OCI-M1 (cell line): ENCODE measurements at regions not wholly inside any gene's neighbourhood (a gene's known extent, or its start where the extent isn't known, plus 50 kb on each side); places are given as distances from the start of the nearest gene placed in this dataset.
"Not testable (repeated sequence)": the region's sequence is repeated elsewhere in the genome, so short reads cannot be mapped to it uniquely, and the experiment has no call there.

Source experiments
- DNase-seq: peaks from one replicate; lab custom pipeline; 2025; lab: John Stamatoyannopoulos, UW

DNA sequence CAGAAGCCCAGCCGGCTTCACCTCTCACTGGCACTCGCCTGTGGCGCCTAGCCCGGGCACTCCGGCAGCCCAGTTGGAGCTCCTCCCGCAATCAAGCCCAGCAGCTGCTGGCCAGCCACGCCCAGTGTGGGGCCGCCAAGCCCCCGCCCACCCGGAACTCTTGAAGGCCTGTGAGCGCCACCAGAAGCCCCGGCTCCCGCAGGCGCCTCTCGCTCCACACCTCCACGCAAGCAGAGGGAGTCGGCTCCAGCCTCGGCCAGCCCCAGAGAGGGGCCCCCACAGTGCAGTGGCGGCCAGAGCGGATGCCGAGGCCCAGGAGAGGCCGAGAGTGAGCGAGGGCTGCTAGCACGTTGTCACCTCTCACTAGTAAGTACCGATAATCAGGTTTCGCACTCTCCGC, 240.7 kb downstream of the TFEC start:
- no peak for DNase-seq

DNA sequence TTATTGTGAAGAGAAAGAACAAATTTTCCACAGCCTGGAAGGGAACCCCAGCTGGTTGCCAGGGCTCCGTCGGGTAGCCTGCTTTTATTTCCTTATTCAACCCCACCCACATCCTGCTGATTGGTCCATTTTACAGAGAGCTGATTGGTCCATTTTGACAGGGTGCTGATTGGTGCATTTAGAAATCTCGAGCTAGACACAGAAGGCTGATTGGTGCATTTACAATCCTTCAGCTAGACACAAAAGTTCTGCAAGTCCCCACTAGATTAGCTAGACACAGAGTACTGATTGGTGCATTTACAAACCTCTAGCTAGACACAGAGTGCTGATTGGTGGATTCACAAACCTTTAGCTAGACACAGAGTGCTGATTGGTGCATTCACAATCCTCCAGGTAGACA, 241.1 kb downstream of the TFEC start:
- not testable (repeated sequence) for DNase-seq

DNA sequence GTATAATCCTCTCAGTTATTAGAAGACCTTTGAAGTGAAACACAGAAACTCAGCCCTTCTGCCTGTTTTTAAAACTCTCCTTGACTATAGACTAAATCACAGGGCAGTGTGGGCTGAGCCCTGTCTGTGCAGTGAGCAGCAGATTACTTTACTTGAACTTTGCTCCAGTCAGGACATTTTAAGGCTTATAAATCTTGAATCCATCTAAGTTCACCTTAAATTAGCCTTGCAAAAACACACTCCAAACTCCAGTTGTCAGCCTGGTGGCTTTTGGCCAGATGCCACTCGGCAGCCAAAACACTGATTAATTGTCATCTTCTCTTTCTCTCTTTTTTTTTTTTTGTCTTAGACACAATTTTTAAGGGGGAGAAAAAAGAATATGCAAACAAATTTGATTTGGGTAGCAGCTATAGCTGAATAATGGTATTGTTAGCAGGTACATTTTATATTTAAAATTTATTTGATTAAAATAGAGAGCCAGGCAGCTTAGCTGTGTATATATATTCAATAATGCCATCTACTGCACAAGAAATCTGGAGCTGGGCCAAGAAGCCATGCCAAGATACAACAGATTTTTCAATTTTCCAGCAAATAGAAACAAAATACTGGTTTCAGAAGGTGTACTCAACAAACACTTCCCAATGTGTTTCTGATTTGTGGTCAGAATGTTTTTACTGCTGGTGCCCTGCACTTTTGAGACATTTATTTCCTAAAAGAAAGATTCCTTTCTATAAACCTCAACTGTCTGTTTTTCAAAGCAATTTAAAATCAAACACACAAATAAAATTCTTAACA, 247.7 kb downstream of the TFEC start:
- DNase-seq = peak; percentile 7

DNA sequence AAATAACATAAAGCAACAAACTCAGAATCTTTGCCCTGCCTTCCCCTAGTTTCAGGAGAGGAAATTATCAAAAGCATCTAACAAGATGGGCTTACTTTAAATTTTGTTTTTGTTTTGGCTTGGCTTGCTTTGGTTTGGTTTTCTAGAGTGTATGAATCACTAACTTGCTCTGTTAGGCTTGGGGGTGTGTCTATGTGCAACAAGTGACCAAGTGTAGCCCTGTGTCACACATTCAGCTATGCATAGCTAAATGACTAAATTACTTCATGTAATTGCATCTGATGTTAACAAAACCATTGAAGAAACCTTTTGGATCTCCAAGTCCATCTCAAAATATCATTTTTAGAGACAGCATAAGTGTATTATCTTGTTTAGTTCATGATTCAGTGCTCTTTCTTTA, 251.0 kb downstream of the TFEC start:
- peak; percentile 6 for DNase-seq

DNA sequence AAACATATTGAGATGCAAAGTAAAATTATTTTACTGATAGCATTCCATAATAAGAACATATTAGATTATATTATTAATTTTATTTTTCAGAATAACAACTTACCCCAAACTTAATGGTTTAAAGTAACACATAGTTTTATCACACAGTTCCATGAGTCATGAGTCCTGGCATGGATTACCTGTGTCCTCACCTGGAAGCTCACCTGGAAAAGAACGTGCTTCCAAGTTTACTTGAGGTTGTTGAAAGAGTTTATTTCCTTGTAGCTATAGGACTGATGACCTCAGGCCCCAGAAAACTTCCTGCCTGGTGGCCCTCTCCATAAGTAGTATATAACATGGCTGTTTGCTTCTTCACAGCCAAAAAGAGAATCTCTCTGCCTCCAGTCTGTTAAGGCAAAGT, 254.6 kb downstream of the TFEC start:
- no peak for DNase-seq

DNA sequence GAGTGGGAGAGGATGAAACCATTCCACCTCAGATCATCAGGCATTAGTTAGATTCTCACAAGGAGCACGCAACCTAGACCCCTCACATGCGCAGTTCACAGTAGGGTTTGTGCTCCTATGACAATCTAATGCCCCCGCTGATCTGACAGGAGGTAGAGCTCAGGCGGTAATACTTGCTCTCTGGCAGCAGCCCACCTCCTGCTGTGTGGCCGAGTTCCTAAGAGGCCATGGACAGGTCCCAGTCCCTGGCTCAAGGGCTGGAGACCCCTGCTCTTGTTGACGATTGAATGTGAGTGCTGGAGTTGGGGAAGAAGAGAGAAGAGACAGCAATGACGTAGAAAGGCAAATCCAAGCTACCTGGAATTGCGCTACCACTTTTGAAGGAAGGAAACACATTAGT, 267.2 kb downstream of the TFEC start:
- DNase-seq = no peak

DNA sequence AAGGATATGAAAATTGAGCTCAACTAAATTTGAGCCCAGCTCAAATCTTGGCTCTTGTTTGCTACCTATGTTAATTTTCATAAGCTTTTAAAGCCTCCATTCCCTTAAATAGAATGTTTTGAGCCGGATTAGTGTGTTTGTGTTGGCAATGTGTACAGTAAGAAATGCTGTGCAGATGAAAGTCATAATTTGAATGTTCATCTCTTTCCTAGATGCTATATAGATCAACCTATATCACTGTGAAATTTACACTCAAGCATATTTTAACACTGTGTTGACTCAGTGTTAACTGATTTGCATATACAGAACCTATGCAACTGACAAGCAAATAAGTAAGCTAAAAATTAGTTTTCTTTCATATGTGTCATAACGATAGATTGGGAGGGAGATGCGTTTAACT, 272.5 kb downstream of the TFEC start:
- no peak for DNase-seq

DNA sequence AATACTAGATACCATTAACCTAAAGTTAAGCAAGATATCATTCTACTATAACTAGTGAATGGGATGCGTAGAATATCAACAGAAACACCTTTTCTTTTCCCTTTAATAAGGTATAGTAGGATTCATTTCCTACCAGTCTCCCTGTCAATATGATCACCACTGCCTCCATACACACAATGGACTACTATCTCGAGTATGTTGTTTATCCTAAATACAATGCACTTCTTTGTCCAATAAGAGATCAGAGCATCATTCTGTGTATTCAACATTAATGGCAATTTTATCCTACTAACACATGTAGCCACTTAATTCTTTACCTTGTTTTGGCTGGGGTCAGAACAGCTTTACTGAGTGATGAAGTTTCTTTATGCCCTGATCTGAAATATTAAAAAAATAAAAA, 276.3 kb downstream of the TFEC start:
- no peak for DNase-seq

DNA sequence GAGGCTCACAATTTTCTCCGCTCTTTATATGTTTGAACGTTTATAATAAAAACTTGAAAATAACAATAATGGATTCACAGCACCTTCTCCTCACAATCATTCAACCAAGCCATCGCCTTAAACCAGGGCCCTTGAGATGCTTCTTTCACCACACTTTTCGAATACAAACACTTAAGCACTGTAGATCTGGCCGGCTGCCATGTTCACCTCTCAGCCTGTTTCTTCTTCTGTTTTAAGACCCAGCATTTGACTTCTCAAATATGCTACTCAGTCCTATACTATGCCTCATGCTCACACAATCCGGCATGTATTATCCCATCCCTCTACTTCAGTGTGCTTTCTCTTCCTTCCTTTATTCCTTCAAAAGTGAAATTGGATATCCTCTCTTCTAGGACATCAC, 280.6 kb downstream of the TFEC start:
- DNase-seq = no peak

DNA sequence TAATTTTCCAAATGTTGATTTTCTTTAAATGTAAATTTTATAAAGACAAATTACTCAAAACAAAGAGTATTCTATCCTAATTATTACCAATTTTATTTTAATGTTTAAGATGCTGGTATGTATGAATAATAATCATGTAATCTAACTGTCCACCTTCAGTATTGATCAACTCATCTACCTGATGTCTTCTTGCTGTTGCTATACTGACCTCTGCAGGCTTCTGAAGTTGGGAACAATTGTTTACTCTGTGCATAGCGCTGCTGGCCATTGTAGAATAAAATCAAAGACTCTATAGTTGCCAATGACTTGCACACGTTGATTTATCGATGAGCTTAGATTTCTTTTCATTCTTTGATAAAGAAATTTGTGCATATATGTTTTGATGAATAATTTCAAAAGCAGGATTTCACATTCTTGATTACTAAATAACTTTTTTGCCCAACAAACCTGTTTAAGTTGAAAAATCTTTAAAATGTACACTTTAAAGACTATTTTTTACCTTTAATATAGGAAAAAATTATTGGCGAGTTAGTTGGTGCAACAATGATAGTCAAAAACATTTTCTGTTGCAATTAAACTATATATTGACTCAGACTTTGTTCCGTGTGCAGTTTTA, 282.3 kb downstream of the TFEC start:
- peak; percentile 43 for DNase-seq

DNA sequence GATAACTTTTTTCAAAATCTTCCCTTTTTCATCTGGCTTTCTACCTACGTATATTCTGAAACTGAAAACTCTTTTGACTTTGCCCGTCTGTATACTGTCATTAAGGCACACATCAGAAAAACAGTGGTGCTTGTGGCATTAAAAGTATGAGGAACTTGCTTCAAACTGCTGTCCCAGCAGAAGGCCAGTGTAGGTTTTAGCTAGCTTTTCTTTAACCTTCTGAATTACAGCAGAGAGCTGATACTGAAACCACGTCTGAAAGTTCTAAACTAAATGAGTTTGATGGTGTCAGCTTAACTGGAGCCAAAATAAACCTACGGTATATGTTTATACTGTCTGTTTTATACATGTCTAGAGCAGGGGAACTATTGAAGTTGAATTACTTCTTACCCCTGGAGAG, 283.4 kb downstream of the TFEC start:
- DNase-seq = peak; percentile 37

DNA sequence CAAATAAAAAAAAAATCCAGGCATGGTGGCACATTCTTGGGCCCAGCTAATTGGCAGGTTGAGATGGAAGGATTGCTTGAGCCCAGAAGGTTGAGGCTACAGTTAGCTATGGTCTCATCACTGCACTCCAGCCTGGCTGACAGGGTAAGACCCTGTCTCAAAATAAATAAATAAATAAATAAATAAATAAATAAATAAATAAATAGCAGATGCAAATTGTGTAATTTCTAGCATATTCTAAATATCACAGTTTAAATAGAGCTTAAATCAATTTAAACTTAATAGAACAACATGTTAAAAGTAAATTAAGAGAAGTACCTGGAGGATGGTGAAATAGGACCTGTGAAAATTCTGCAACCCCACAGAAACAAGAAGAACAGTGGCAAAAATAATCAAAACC, 290.5 kb downstream of the TFEC start:
- no peak for DNase-seq

DNA sequence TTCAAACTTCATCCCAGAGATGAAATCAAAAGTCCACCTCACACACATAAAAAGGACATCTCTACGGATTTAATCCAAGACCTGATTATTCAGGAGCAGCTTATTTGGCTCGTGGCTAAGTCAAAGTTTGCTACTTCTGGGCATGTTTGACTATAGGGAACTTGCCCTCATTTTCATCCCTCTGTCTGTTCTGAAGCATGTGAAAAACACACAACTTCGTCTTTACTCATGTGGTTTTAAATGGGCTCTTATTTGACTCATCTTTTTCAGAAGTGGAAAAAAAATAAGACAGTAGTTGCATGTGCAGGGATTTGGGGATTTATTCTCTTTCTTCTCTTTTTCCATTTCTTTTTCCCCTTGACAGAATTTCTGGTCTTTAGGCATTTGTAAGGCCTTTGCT, 295.9 kb downstream of the TFEC start:
- no peak for DNase-seq

DNA sequence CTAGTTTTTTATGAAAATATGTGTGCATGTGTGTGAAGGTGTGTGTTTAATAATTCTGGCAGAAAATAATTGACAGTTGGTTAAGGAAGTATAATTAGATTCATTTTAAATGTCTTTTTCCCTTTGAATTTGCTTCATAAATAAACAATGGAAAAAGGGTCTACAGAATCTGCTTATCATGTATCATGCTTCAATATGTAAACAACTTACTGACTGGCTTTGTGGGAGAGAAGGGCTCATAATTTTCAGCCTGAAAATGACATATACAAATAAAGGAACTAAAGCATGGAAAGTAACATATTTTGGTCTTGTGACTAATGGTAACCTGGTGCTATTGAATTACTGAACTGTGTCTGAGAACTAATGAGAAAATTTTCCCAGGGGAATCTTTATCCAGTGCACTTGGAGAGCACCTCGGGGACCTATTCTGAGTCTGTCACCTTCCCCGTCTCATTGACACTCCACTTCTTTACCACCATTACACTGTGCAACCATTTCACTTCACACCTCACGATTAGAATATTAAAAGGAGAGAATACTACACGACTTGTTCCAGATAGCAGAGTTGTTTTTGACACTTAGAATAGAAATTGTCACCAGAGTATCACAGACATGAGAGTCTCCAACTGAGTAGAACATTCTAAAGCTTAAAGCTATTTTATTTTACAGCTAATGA, 298.6 kb downstream of the TFEC start:
- DNase-seq = no peak

DNA sequence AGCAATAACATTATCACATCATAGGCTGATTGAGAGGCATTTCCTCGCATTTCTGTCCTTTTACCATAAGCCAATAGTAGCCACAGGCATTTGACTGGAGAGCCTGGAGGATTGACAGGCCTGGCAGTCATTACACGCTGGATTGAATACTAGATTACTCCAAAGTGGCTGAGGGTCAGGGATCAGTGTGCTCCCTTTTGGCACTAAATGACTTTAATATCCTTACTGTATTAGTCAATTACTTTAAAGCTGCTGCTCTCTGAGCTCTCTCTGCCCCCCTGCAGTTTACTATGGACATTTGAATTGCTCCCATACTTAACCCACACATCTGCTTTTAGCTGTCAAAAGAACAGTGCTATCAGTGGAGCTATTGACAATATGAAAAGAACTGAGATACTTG, 302.0 kb downstream of the TFEC start:
- DNase-seq = no peak

DNA sequence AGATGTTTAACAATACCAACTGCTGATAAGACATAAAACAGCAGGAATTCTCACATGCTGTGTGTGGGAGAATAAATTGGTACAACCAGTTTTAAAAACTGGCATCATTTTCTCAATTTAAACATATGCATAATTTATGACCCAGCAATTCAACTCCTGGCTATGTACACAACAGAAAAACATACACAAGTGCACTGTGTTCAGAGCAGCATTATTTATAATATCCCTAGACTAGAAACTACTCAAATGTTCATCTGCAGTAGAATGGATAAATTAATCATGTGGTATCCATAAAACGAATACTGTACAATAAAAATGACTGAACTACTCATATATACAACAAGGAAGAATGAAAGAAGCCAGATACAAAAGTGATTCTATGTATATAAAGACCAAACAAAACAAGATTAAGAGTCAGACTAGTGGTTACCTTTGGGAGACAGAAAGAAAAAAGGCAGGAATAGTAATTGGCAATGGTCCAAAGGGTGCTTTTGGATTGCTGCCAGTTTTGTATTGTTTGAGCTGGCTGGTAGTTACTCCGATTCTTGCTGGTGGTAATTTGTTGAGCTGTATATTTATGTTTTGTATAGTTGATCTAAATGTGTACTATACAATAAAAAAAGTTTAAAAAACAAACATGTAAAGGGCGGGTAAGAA, 306.0 kb downstream of the TFEC start:
- no peak for DNase-seq

DNA sequence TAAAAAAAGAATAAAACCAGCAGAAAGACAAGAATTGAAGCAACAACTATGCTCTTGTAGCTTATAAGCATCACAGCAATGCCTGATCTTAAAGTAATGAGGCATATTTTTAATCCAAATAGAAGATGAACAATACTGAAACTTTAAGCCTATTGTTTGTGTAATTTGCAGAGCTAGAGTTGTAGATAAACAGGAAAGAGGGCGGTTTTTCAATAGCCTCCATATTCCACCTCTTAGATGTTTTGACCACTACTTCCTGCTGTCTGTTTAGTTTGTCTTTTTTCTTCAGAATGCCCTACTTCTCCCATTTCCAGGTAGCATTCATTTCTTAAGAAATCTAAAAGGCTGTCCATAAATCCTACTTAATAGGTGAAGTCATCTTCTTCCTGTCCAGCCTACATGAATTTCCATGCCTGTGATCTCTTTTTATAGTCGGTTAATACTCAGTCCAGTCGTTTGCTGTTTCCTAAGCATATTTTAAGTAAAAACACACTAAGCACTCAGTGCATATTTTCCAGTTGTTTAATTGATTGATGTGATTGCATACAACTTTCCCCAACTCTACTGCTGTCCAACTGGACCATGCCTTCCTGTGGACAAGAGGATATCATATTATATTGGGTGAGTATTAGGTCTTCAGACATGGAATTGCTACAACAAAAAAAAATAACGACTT, 308.1 kb downstream of the TFEC start:
- no peak for DNase-seq

DNA sequence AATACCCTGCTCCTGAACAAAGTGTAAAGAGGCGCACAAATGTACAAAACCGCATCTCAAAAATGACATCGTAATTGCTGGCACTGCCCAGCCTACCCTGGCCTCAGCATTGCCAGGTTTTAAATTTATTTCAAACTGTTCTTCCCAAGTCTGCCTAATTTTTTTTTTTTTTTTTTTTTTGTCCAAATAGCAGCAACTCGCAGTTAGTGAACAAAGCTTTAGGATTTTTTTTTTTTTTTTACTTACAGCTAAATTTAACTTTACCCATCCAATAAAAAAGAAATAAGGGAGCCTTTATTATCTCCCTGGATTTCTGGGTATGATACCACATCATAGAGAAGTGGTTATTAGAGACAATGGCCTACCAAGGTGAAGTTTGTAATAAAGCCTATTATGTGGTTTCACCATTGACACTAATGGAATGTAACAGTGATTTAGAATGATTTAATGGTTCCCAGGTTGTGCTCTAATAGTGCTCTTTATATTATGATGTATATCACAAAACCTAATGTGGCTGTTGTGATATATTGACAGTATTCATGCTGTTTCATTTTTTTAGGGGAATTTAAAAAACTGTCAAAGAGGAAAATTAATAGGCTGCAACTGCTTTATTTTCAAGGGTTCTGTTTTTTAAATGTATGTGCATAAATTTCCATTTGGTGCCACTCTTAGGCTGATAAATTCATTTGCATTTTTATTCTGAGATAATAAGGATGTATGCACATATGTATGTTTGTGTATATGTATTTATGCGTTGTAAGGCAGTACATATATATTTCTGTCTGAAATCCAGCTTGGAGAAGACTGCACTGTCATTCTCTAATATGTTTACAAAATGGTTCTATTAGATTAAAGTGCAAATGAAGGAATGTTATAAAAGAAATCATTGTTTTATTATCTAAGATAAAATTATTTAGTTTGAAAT, 309.0 kb downstream of the TFEC start:
- no peak for DNase-seq

DNA sequence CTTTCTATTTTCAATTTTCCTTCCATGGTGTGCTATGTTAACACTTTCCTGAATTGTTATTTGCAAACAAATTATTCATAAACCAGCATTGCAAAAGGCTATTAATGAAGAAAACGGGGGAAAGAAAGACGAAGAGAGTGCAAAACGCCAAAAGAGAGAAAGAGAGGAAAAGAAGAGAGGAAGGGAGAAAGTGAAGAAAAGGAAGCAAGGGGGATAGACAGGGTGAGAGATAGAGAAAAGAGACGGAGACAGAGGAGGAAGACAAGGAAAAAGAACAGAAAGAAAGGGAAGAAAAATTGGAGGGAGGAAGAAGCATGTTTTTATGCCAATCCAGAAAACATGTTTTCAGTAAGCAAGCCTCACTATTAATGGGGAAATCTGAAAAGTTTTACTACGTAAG, 310.6 kb downstream of the TFEC start:
- no peak for DNase-seq

DNA sequence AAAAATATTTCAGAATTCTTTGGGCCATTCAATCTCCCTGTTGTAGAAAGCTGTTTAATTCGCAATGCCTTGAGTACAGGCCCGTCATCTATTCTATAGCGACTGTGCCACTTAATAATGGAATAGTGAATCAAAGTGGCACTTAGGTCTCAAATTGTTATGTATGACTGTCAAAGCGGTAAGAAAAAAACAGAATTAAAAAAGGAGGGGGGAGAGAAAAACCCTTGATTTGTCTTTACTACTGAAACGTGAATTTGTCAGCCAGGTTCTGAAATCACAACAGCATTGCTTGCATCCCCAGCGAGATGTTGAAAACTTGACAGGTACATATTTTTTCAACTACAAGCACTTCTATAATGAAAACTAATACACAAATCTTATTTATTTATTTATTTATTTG, 320.9 kb downstream of the TFEC start:
- no peak for DNase-seq

DNA sequence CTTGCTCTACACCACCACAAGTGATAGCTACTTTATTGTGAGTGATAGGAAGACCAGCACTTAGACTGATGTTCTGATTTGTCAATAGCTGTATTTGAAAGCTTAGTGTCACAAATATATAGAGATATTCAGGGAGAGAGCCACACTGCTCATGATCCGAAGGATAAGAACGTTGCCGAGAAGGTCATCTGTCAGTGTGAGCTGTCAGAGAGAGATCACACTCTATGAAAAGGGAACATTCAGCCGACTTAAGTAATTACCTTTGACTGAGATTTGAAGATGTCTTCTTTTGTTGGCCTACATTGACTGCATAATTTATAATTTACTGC, 322.6 kb downstream of the TFEC start:
- no peak for DNase-seq
